Hippocampal formation (tissue), 2 donors: ENCODE measurements at regions not wholly inside any gene's neighbourhood (a gene's known extent, or its start where the extent isn't known, plus 50 kb on each side); places are given as distances from the start of the nearest gene placed in this dataset.
"Not testable (repeated sequence)": the region's sequence is repeated elsewhere in the genome, so short reads cannot be mapped to it uniquely, and the experiment has no call there.

Source experiments
- DNase-seq, 2 donors: peaks; one replicate each; lab custom pipeline; 2025; lab: John Stamatoyannopoulos, UW

DNA sequence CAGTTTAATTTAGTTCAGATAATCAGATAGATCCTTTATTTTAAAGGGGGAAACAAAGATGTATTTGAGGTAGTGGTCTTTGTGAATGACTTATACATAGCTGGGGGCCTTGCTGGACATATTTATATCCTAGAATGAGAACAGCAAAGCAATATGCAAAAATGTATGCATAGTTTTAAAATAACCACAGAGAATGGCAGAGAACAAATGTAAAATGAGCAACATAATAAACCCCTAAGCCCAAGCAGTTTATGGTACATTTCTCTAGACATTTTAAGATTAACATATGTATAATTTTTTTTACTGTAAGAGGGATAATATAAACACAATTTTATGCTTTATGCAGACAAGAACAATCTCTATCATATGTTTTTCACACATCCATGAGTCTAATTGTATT, 434.2 kb upstream of the SMIM31 start:
- DNase-seq: no peak

DNA sequence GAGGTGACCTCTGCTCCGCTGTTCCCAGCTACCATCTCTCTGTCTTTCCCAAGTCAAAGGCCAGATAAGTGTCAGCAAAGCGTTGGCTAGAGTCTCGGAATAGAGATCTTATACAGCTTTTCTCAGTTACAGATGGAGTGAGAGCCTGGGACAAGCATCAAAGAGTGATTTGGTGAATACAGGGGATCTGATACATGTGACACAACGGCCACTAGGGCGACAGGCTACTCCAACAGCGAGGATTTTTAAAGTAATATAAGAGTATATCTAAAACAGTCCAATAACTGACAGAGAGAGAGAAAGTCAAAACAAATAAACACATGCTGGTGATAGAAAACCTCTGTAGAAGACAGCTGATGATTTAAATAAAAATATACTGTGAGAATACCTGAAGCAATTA, 433.1 kb upstream of the SMIM31 start:
- no peak for DNase-seq

DNA sequence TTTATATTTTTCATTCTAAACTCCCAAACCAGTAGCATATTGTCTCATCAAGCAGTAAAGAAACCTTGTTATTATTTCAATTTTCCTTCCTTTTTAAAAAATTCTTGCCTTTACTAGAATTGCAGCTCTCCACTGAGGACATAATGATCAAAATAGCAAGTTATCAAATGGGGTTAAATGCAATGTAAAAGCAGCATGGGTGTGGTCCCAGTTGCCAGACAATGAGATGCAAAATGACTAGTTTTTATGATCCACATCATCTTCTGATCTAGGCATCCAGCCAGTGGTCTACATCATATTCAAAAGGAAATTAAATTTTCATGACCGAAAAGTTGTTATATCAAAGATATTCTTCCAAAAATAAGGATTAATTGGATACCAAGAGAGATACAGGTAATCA, 427.9 kb upstream of the SMIM31 start:
- DNase-seq: no peak

DNA sequence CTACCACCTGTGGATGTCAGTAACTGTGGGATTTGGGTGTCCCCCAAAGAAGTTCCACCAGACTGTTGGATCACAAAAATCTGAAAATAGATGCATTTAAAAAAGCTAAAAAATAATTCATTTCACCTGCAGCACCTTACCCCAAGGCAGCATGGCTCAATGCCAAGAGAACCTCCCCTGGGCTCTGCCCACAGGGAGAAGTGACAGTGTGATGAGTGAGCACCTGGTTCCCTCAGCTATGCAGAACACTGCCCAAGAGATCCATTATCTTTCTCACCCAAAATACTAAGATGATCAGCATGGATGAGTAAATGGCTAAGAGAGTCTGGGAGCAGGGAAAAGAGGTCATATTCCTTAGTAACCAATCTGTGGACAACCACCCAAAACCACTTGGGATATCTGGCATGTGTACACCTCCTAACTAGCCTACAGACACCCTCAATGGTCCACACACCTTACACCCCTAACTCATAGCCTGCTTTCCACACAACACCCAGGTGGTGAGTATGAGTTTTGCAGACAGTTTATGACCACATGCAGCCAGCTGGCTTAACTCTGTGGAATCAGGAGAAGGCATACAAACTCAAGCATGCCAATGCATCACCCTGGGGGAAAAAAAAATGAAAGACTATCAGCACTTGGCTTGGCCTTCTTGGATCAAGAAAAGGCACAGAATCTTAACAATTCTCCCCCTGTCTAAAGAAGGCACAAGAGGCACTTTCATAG, 416.5 kb upstream of the SMIM31 start:
- no peak for DNase-seq

DNA sequence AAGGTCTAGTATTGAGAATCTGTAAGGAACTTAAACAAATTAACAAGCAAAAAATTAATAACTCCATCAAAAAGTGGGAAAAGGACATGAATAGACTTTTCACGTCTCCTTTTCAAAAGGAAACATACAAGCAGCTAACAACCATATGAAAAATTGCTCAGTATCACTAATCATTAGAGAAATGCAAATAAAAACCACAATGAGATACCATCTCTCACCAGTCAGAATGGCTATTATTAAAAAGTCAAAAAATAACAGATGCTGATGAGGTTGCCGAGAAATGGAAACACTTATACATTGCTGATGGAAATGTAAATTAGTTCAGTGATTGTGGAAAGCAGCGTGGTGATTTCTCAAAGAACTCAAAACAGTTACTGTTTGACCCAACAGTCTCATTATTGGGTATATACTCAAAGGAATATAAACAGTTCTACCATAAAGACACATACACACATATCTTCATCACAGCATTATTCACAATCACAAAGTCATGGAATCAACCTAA, 410.4 kb upstream of the SMIM31 start:
- no peak for DNase-seq

DNA sequence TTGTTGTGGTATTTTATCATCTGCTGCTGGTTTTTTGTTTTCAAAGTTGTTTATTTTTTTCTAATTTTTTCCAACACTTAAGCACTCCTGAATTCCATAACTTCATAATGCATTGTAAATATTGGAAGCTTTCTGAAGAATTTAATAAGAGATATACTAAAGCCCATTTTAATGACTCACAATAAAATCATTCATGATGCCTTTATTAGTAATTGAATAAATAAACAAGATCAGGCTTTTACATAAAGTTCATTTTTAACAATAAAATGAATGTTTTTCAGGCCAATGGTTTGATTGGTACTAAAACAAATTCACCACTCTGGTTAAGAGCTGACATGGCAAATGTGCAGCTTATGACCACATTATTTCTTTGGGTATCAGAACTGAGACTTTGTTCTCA, 408.2 kb upstream of the SMIM31 start:
- no peak for DNase-seq

DNA sequence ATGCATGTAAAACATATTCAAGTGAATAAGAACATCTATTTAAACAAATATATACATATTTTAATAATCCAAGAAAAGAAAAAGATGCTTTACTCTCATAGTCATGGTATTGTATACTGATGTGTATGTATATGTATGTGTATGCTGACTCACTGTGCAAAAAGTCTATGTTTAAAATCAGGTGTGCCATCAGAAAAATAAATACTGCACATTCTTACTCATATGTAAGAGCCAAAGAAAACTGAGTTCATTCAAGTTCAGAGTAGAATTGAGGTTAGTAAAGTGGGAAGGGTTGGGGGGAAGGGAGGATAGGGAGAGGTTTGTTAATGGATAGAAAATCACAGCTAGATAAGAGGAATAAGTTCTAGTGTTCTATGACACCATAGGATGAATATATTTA, 403.9 kb upstream of the SMIM31 start:
- DNase-seq: no peak

DNA sequence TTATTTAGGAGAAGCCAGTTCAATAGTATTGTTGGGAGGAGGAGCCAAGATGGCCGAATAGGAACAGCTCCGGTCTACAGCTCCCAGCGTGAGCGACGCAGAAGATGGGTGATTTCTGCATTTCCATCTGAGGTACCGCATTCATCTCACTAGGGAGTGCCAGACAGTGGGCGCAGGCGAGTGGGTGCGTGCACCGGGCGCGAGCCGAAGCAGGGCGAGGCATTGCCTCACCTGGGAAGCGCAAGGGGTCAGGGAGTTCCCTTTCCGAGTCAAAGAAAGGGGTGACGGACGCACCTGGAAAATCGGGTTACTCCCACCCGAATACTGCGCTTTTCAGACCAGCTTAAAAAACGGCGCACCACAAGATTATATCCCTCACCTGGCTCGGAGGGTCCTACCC, 403.2 kb upstream of the SMIM31 start:
- DNase-seq: not testable (repeated sequence)

DNA sequence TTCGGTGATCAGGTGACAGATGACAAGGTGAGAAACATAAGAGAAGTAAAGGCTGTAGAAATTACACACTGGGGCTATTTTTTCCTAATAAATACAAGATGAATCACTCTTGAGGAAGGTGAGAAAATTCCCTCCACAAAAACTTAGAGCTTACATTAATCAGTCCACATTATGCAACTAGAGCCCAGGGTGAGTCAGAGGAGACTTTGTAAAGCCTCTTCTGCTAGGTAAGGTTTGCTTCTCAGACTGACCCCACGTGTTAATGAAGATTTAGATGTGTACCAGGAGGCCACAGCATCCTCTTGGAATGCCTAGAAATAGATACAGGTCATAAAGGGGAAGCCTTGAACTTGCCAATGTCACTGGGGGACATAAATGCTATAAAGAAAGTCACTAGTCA, 396.0 kb upstream of the SMIM31 start:
- DNase-seq: no peak

DNA sequence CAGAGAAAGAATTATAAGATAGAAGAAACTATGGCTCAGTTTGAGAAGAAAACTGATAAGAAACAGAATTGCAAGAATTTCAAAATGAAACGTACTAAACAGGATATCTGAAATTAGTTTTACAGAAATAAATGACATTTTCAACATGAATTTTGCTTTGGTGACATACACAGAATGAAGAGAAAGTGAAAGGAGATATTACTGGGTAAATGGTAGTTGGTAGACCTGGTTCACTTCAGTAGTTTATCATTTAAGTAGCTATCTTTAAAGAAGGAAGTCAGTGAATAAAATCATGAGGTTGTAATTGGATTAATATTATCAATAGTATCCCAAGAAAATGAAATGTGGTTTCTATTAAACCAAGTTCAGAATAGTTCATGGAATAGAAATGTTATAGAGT, 395.5 kb upstream of the SMIM31 start:
- no peak for DNase-seq

DNA sequence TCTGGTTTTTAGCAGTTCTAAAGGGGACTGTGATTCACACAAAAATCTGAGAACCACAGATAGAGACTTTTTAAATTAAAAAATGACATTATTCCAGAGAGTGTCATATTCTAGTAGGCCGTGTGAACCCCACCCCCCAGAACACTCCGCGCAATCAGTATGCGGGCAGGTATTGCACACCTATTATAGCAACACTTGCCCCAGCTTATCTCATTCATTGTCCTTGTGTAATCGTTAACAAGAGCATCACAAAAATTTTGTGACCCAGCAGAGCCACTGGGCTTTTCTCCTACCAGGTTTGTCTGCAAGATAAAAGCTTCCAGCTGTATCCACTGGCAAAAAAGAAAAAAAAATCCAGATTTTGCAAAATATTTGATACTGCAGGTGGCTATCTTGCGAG, 394.1 kb upstream of the SMIM31 start:
- no peak for DNase-seq

DNA sequence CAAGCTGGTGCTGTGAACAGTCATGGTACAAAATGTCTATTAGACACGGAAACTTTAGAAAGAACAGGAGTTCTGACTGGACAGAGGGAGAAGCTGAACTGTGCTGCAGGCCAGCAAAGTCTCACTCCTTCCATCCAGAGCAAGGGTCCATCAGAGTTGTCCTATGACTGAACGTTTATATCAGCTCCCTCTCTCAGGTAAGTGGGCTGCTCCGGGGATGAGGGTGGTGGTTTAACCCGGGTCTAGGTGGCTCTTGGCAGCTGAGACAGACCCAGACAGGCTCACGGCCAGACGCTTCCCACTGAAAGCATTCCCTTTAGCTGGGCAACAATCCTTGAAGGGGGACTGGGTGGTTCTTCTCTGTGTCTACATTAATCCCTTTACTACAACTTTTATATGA, 385.0 kb upstream of the SMIM31 start:
- no peak for DNase-seq

DNA sequence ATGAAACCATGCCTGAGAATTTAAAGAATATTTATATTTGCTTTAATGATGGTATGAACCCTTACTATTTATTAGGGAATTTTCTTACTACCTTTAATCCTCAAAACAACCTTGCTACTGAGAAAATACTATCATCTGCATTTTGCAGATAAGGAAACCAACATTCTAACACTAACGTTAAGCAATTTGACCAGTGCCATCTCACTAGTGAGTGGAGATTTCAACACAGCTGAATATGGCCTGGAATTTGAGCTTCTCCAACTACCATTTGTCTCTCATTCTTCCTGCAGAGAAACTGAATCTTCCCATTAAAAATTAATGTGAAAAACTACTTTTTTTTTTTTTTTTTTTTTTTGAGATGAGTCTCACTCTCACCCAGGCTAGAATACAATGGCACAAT, 380.9 kb upstream of the SMIM31 start:
- DNase-seq: no peak

DNA sequence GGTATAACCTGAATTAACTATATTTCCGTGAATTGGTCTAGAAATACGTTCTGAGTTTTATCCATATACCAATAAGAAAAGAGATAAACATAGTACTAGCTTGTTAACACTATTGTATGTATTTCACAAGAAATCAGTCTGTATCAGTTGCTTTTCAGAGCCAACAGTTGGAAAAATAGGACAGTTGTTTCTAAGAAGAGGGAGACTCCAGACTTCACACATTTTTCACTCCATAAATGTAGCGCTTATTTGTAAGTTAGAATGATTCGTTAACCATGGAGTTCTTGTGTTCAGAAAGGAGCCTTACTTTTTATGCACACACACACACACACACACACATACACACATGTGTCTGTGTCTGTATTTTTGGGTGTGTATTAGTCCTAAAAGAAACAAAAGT, 376.7 kb upstream of the SMIM31 start:
- DNase-seq: no peak

DNA sequence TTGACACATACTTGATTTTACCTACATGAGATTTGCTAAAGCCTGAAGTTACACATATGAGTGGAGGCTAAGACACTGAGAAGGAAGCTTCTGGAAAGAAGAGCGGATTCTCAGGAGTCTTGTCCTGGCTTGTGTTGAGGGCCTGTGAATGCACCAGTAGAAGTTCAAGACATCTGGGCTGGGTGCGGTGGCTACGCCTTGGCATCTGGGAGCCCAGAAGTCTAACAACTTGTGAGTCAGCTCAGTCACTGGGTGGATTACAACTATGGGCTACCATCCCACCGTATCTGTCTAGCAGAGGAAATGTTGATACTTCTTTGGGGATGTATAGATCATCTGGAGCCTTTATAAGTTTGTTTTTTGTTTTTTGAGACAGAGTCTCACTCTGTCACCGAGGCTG, 375.6 kb upstream of the SMIM31 start:
- no peak for DNase-seq

DNA sequence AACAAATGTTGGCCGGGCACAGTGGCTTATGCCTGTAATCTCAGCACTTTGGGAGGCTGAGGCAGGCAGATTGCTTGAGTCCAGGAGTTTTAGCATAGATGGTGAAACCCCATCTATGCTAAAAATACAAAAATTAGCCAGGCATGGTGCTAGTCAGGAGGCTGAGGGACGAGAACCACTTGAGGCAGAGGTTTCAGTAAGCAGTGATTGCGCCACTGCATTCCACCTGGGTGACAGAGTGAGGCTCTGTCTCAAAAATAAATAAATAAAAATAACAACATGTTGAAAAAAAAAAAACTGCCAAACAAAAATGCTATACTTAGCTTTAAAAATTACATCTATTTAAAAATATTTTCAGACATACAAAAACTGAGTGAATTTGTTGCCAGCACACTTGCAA, 374.2 kb upstream of the SMIM31 start:
- DNase-seq: no peak

DNA sequence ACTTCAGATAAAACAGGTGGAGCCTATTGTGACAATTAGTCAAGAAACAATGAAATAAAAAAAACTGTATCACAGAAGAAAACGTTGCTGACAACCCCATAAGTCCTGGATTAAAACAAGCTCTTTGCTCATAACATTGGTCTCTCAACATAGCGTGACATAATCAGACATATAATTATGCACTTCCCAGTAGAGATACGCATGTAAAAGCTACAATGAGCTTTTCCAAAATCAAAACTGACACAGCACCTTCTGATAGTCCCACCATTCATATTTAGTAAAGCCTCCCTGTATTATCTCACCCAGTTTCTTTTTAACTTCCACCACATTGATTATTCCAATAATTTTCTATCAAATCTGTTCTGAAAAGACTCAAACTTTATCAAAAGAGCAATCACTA, 372.1 kb upstream of the SMIM31 start:
- DNase-seq: no peak

DNA sequence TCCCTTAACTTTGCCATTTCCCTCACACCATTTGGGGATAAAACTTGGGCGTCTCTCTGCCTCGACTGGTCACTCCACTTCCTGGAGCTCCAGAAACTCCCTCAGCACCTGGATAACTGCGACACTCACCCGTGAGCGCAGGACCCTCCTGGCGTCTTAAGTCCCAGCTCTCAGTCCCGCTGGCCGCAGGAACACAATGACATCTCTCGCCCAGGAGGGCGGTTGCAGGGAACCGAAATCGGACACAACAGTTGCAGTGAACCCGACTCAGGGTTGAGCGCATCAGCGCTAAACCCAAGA, 370.9 kb upstream of the SMIM31 start:
- DNase-seq: no peak

DNA sequence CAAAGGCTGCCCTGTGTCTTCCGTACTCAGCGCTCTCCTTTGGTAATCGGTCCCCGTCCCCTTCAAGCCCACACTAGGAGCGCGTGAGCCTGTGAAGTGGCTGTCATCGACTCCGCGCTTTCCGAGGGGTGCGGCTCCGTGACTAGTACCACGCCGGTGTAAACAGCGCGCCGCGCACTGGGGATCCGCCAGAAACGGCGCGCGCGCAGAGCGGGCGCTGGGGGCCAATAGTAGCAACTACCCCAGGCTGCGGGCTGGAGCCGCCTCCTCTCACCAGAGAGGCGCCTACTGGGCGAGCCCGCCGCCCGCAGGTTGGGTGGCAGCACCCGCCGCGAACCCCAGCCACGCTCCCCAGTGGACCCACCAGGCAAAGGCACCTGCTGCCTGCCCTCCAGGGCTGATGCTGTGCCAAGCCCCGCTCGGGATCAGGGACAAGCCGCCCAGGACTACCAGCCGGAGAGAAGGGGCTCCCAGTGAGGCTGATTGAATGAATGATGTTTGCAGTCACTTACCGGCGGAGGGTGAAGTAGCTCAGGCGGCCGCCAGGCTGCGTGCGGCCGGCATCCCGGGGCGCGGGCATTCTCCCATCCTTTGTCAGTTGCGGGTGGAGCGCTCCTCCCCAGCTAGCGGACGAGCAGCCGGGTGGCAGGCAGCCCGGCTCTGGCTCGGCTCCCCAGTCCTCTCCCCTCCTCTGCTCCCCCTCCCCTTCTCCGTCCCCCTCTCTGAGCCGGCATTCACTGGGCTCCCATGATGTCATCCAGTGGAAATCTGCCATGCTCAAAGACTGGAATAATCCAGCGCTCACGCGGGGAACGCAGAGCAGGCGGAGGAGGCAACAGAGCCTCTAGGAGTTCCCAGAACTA, 370.3 kb upstream of the SMIM31 start:
- DNase-seq: peak; percentile 93 to 94

DNA sequence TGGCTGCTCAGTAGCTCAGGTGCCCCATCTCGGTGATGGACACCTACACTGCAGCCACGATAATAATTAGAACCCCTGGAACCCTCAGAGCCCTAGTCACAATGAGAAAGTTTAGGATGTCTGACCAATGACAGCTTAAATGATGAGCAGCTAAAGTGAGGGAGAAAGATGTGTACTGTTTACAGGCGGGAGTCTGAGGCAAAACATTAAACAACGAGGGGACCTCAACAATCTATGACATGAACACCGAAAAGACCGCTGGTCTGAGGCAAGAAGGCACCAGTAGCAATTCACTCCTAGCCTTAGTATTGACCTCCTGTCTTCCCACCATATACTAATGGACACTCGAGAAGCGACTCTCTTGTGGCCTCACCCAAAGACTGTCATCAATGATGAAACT, 369.5 kb upstream of the SMIM31 start:
- DNase-seq: no peak

DNA sequence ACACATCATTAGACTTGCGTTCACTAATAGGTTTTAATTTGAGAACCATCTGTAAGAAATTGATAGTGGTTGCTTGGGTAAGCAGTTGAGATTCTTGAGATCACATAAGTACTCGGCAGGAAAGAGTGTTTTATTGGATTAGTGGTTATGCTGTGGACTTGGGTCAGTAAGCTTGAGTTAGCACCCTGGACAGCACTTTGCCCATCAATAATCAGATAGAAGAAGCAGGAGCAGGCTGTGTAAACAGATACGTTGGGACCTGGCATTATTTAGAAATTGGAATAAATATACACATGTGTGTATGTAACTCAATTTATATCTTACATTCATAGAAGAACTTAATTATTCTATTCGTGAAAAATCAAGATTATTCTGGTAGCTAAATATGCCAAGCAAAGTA, 357.5 kb upstream of the SMIM31 start:
- no peak for DNase-seq

DNA sequence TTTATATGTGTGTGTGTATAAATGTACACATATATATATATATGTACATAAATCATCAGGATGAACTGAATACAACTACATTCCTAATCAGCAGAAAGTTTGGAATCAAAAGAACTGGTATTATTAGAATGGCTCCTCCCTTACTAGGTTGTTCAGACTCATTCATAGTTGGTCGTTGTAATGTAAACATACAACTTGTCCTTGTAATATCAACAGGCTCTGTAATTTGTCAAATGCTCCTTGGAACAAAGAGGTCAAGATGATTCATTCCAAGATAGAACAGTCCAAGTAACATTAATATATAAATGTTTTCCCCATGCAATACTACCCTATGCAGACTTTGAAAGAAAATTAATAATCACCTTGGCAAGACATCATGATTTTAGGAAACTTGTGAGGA, 351.4 kb upstream of the SMIM31 start:
- no peak for DNase-seq

DNA sequence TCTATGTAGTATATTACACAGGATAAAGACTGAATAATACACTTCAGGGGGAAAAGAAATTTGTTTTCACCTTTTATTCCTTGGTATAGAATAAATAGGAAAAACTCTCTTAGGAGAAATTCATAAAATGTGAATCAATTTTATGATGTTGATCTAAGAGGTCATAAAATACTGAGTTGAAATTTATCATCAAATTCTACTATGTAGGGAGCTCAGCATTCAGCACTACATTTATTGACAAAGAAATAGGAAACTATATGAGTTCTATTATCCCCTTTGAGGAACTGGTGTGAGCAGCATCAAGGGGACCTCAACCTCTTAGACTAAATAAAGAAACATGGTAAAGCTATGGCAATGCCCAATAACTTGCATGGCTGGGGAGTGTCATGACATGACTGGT, 348.2 kb upstream of the SMIM31 start:
- no peak for DNase-seq

DNA sequence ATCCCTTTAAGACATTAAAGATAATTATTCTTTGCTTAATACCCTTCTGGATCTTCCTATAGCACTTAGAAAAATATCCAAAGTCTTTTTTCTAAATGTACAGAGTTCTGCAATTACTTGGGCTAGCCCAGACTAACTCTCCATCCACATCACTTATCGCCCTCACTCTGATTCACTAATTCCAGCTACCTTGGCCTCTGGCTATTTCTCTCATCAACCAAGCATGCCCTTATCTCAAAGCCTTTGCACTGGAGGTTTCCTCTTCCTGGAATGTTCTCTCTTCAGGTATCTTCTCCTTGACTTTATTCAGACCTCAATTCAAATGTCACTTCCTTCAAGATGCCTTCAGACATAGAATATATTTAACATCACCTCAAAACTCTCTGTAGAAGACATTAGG, 345.1 kb upstream of the SMIM31 start:
- no peak for DNase-seq
